ENCODE measurements at regions not wholly inside any gene's neighbourhood (a gene's known extent, or its start where the extent isn't known, plus 50 kb on each side); places are given as distances from the start of the nearest gene placed in this dataset.

GRCh38 chr20:55880361-55880760 lies 125.0 kb downstream of the CBLN4 start:
- FAIRE-seq: no peak
- DNase-seq (ENCODE audit: insufficient read length, low spot score): no peak
- TF ChIP-seq CTCF (IDR thresholded peaks at IDR 0.05; ENCODE audit: insufficient read depth, missing control alignments): no peak

GRCh38 chr20:55855052-55855451 lies 150.3 kb downstream of the CBLN4 start:
- no peak for TF ChIP-seq CTCF (IDR thresholded peaks at IDR 0.05; ENCODE audit: insufficient read depth, missing control alignments)
- DNase-seq (ENCODE audit: insufficient read length, low spot score): no peak
- no peak for FAIRE-seq

- DNase-seq (ENCODE audit: insufficient read length, low spot score) (no peak), FAIRE-seq (no peak)
- TF ChIP-seq CTCF (IDR thresholded peaks at IDR 0.05; ENCODE audit: insufficient read depth, missing control alignments): no peak
Observed at GRCh38 chr20:55830121-55830827, 175.0 kb downstream of the CBLN4 start.

GRCh38 chr20:55805138-55805537 lies 200.2 kb downstream of the CBLN4 start:
- FAIRE-seq: no peak
- DNase-seq (ENCODE audit: insufficient read length, low spot score): no peak
- TF ChIP-seq CTCF (IDR thresholded peaks at IDR 0.05; ENCODE audit: insufficient read depth, missing control alignments): no peak

- FAIRE-seq: no peak
Observed at GRCh38 chr20:55800552-55801245, 204.6 kb downstream of the CBLN4 start.

GRCh38 chr20:55793986-55794385 lies 211.3 kb downstream of the CBLN4 start:
- DNase-seq (ENCODE audit: insufficient read length, low spot score) (no peak), FAIRE-seq (no peak)
- TF ChIP-seq CTCF (IDR thresholded peaks at IDR 0.05; ENCODE audit: insufficient read depth, missing control alignments): no peak

More at GRCh38 chr20:55800552-55801245, 204.6 kb downstream of the CBLN4 start:
- no peak for DNase-seq (ENCODE audit: insufficient read length, low spot score)
- TF ChIP-seq CTCF (IDR thresholded peaks at IDR 0.05; ENCODE audit: insufficient read depth, missing control alignments): no peak

GRCh38 chr20:55792049-55792448 lies 213.3 kb downstream of the CBLN4 start:
- FAIRE-seq (no peak), DNase-seq (ENCODE audit: insufficient read length, low spot score) (no peak)
- no peak for TF ChIP-seq CTCF (IDR thresholded peaks at IDR 0.05; ENCODE audit: insufficient read depth, missing control alignments)

Data from D721Med (cell line).